Lung (tissue), 11 donors: ENCODE measurements at regions not wholly inside any gene's neighbourhood (a gene's known extent, or its start where the extent isn't known, plus 50 kb on each side); places are given as distances from the start of the nearest gene placed in this dataset.
A peak's percentile ranks its signal among the peaks of the same experiment; 100 is the strongest.

Experiments used
- ATAC-seq: fragments of 200-7000 bp; cut with Tn5 transposase; one replicate; pipeline ENCODE4 v1.9.1; 2020; ENCODE audit warnings: moderate number of reproducible peaks; ENCODE audit not compliant: insufficient read depth, low FRiP score
- DNase-seq, 3 donors: peaks; one replicate each; pipeline ENCODE4 v3.0.0-alpha.2; 2013 to 2017
- H3K27ac ChIP-seq, 2 donors: one replicate each; pipeline ENCODE4 v1.5.1; 2013; ENCODE audit warnings: mild to moderate bottlenecking in 2 of 2, moderate library complexity in 2 of 2, control low read depth in 1 of 2, inconsistent platforms in 1 of 2, low read depth in 1 of 2, low read length in 1 of 2
- H3K27me3 ChIP-seq, 3 donors: one replicate each; pipeline ENCODE4 v1.5.1; 2013; ENCODE audit warnings: low read length in 2 of 3; ENCODE audit not compliant: control insufficient read depth in 3 of 3, insufficient read depth in 3 of 3
- H3K36me3 ChIP-seq, 4 donors: one replicate each; pipeline ENCODE4 v1.5.1; 2013; ENCODE audit warnings: low read length in 4 of 4, mild to moderate bottlenecking in 1 of 4, moderate library complexity in 1 of 4; ENCODE audit not compliant: control insufficient read depth in 4 of 4, insufficient read depth in 4 of 4
- H3K4me1 ChIP-seq, 5 donors: one replicate each; pipeline ENCODE4 v1.5.1; 2013; ENCODE audit warnings: low read length in 5 of 5, mild to moderate bottlenecking in 2 of 5, moderate library complexity in 1 of 5; ENCODE audit not compliant: control insufficient read depth in 5 of 5, insufficient read depth in 5 of 5
- H3K4me3 ChIP-seq: one replicate; pipeline ENCODE4 v1.5.1; 2013; ENCODE audit warnings: mild to moderate bottlenecking, control low read depth, moderate library complexity
- H3K9ac ChIP-seq, 2 donors: one replicate each; pipeline ENCODE4 v1.5.1; 2013; ENCODE audit warnings: low read length in 2 of 2, control low read depth in 1 of 2; ENCODE audit not compliant: insufficient read depth in 1 of 2
- H3K9me3 ChIP-seq, 4 donors: one replicate each; pipeline ENCODE4 v1.5.1; 2013; ENCODE audit warnings: low read length in 3 of 4, mild to moderate bottlenecking in 1 of 4, moderate library complexity in 1 of 4; ENCODE audit not compliant: control insufficient read depth in 4 of 4, insufficient read depth in 3 of 4
- WGBS, 2 donors: extraction: QIAGEN DNeasy Blood & Tissue Kit; methylation state at CpG; one replicate each; pipeline ENCODE4 v1.1.7; 2013; 5-methylcytosine and 5-hydroxymethylcytosine counted together
- TF ChIP-seq, protein P1 (sequence below): IDR thresholded peaks from 2 replicates; pipeline ENCODE4 v1.5.1; 2012; ENCODE audit warnings: mild to moderate bottlenecking; ENCODE audit errors: control extremely low read depth, extremely low read depth
- donor health status: control.
- donor health status: control.
- donor health status: Bipolar disorder and iron deficiency.
- donor health status: healthy.
- donor health status: DM: yes; HTN: yes; CAD: no.

- H3K9ac ChIP-seq = no peak overlapping the region
- DNase-seq (peak in 2 of 3 donors; percentile 12 to 26), ATAC-seq (no peak)
- peak overlapping the region in 1 of 2 donors; percentile 60 for H3K27ac ChIP-seq
- 31 to 50% methylated on average over 27 of the region's 27 CpGs for WGBS, 2 donors
- H3K9me3 ChIP-seq = peaks cover 0 to 11% (median 8%) of the 10 kb centered on the region in 4 donors
- H3K27me3 ChIP-seq = peaks cover 0 to 13% (median 11%) of the 10 kb centered on the region in 3 donors
- no peaks in the 10 kb centered on the region for H3K36me3 ChIP-seq
- H3K4me1 ChIP-seq = peaks cover 0 to 2% (median 0%) of the 10 kb centered on the region in 5 donors
- no peak overlapping the region for H3K4me3 ChIP-seq
- TF ChIP-seq, protein P1, sequence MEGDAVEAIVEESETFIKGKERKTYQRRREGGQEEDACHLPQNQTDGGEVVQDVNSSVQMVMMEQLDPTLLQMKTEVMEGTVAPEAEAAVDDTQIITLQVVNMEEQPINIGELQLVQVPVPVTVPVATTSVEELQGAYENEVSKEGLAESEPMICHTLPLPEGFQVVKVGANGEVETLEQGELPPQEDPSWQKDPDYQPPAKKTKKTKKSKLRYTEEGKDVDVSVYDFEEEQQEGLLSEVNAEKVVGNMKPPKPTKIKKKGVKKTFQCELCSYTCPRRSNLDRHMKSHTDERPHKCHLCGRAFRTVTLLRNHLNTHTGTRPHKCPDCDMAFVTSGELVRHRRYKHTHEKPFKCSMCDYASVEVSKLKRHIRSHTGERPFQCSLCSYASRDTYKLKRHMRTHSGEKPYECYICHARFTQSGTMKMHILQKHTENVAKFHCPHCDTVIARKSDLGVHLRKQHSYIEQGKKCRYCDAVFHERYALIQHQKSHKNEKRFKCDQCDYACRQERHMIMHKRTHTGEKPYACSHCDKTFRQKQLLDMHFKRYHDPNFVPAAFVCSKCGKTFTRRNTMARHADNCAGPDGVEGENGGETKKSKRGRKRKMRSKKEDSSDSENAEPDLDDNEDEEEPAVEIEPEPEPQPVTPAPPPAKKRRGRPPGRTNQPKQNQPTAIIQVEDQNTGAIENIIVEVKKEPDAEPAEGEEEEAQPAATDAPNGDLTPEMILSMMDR = no peak
Measured at GRCh38 chr18:77366720-77367641, 117.3 kb downstream of the GALR1 start.

DNA sequence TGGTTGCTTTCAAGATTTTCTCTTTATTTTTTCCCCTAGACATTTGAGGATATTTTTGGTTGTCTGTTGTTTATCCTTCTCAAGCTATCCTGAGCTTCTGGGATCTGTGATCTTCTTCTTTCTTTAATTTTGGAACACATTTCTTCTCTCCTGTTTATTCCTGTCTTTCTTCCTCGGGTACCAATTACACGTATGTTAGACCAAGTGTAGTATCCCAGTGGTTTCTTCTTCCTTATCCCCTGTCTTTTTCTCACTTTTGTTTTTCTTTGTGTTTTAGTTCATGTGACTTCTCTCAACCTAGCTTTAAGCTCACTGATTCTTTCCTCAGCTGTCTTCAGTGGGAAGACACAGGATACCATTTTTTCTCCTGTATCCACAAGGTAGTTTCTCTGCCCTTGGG is 120.0 kb downstream of the GALR1 start:
- Histone ChIP-seq H3K36me3 (no peaks in the 10 kb centered on the region), H3K9me3 (peaks cover 0 to 13% (median 8%) of the 10 kb centered on the region in 4 donors), H3K9ac (no peak overlapping the region), H3K27ac (no peak overlapping the region), H3K27me3 (peaks cover 0 to 13% (median 11%) of the 10 kb centered on the region in 3 donors), H3K4me3 (no peak overlapping the region), H3K4me1 (peaks cover 0 to 2% (median 0%) of the 10 kb centered on the region in 5 donors)
- WGBS, 2 donors = 93 to 98% methylated on average over 2 of the region's 2 CpGs
- DNase-seq (no peak), ATAC-seq (no peak)
- TF ChIP-seq, protein P1 = no peak

GRCh38 chr18:77373730-77374445 is 124.2 kb downstream of the GALR1 start:
- Histone ChIP-seq H3K9ac (no peak overlapping the region), H3K27me3 (no peaks in the 10 kb centered on the region), H3K27ac (no peak overlapping the region), H3K4me3 (no peak overlapping the region), H3K4me1 (no peaks in the 10 kb centered on the region), H3K9me3 (peaks cover 0 to 18% (median 6%) of the 10 kb centered on the region in 4 donors), H3K36me3 (no peaks in the 10 kb centered on the region)
- DNase-seq (no peak), ATAC-seq (no peak)
- 82 to 88% methylated on average over 9 of the region's 9 CpGs for WGBS, 2 donors
- TF ChIP-seq, protein P1 = no peak
